SK-N-SH (cell line): ENCODE measurements at regions not wholly inside any gene's neighbourhood (a gene's known extent, or its start where the extent isn't known, plus 50 kb on each side); places are given as distances from the start of the nearest gene placed in this dataset.

Source experiments
- CHD2 ChIP-seq: fragments of 150-350 bp; IDR thresholded peaks from 2 replicates; pipeline ENCODE4 v1.6.1; 2018; ENCODE audit warnings: low read length; ENCODE audit not compliant: partially characterized antibody
- CTCF ChIP-seq: fragments of 200-600 bp; sonication (generic); IDR thresholded peaks from 2 replicates; pipeline ENCODE4 v1.6.1; 2017; ENCODE audit warnings: antibody characterized with exemption, mild to moderate bottlenecking, moderate library complexity
- EP300 ChIP-seq, 2 experiments: IDR thresholded peaks; 2 replicates each; pipeline versions ENCODE4 v1.4.0 to v1.6.1; 2012; ENCODE audit warnings: borderline replicate concordance in 1 of 2, low read depth in 1 of 2, low read length in 1 of 2
- EZH2phosphoT487 ChIP-seq: fragments of 200-600 bp; sonication (generic); IDR thresholded peaks from 2 replicates; pipeline ENCODE4 v1.6.1; 2017; ENCODE audit warnings: low read depth, mixed run types, mild to moderate bottlenecking, antibody characterized with exemption, moderate library complexity, borderline replicate concordance
- FOXM1 ChIP-seq: IDR thresholded peaks from 2 replicates; pipeline ENCODE4 v1.4.0; 2012; ENCODE audit warnings: low read depth, mild to moderate bottlenecking
- JUND ChIP-seq: IDR thresholded peaks from 2 replicates; pipeline ENCODE4 v1.4.0; 2012
- RFX5 ChIP-seq: IDR thresholded peaks from 2 replicates; pipeline ENCODE4 v1.6.1; 2012; ENCODE audit warnings: mild to moderate bottlenecking, improper control_type of control experiment, low read length
- SMC3 ChIP-seq: IDR thresholded peaks from 2 replicates; pipeline ENCODE4 v1.6.1; 2012; ENCODE audit warnings: low read depth, low read length, improper control_type of control experiment
- TAF1 ChIP-seq: IDR thresholded peaks from 2 replicates; pipeline ENCODE4 v1.6.1; 2012; ENCODE audit warnings: low read depth, mild to moderate bottlenecking, low read length, moderate library complexity, borderline replicate concordance
- YY1 ChIP-seq: IDR thresholded peaks from 2 replicates; pipeline ENCODE4 v1.4.0; 2012; ENCODE audit warnings: low read depth, mild to moderate bottlenecking

GRCh38 chr7:142645777-142646176 is 103.5 kb upstream of the PRSS1 start:
- TF ChIP-seq CTCF (no peak), FOXM1 (no peak), YY1 (no peak), SMC3 (no peak), CHD2 (no peak), TAF1 (no peak), EP300 (IDR thresholded peaks at IDR 0.05; ENCODE audit: borderline replicate concordance in 1 of 2, low read depth in 1 of 2, low read length in 1 of 2) (no peak), JUND (no peak), RFX5 (no peak), EZH2phosphoT487 (no peak)
